GM13977 (cell line): ENCODE measurements at regions not wholly inside any gene's neighbourhood (a gene's known extent, or its start where the extent isn't known, plus 50 kb on each side); places are given as distances from the start of the nearest gene placed in this dataset.

ENCODE experiments used
- DNase-seq: peaks from one replicate; pipeline ENCODE4 v3.0.0; 2012; ENCODE audit warnings: low spot score
- CTCF ChIP-seq: IDR thresholded peaks from 2 replicates; pipeline ENCODE4 v1.5.1; 2012; ENCODE audit warnings: mild to moderate bottlenecking, control low read depth; ENCODE audit not compliant: insufficient read depth; ENCODE audit errors: extremely low read depth, missing control alignments
- in situ Hi-C: fragments of 300-500 bp; cut with MboI; formaldehyde crosslinking; loops from one replicate; pipeline ENCODE4 v1.12.0; 2022; ENCODE audit warnings: low sequenced_read_pairs, low pct_unique_long_range_greater_than_20kb, mixed read lengths, inconsistent platforms; ENCODE audit not compliant: unreplicated experiment

DNA sequence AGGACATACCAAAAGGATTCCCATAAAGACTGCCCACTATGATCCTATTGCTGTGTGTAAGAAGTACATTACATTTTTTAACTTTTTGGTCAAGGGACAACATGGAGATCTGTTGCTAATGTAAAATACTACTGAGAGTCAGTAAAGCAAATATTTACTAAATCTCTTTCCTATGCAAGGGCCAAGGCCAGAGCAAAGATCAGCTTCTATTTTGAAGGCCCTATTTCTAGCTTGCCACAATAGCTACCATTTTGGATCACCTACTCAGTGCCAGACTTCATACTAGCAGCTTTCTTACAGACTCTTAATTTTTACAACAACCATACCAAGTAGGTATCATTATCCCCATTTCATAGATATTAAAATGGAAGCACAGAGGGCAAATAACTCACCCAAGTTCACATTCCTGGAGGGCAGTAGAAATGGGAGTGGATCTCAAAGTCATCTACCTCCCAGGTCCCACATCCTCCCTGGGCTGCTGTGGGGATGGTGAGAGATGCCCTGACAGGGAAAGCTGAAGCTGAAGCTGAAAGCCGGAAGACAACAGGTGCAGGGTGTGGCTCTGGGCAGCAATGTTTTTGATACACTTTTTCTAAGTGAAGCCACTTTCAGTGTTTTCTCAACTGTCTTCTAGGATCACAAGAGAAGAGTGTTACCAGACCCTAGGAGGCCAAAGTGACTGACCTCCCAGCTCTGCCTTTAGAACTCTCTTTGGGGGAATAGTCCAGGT, 321.2 kb downstream of the UBE3D start:
- DNase-seq = no peak
- TF ChIP-seq CTCF = no peak
- in situ Hi-C loops = no loop called here

DNA sequence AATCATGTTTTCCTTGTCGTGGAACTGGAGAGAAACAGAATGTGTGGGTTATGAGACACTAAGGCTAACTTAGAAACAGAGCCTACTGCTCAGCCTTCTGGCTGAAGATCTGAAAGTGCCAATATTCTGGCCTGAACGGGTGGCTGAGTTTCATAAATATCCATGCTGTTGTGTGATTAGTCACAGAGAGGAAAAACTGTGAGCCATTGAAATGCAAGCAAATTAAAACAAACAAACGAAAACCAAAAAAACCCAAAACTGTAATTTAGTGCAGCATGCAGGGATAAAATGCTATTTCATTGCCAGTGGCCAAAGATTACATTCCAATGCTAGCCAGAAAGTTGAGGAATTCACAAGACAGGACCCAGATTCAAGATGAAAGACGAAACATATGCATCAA, 315.1 kb downstream of the UBE3D start:
- no peak for TF ChIP-seq CTCF
- no peak for DNase-seq
- in situ Hi-C loops = no loop called here

GRCh38 chr6:82751718-82752117, 313.9 kb downstream of the UBE3D start:
- DNase-seq = no peak
- in situ Hi-C loops = no loop called here
- TF ChIP-seq CTCF = no peak

- no peak for TF ChIP-seq CTCF
- in situ Hi-C loops = no loop called here
Measured at GRCh38 chr6:82761674-82762345, 303.8 kb downstream of the UBE3D start.

DNA sequence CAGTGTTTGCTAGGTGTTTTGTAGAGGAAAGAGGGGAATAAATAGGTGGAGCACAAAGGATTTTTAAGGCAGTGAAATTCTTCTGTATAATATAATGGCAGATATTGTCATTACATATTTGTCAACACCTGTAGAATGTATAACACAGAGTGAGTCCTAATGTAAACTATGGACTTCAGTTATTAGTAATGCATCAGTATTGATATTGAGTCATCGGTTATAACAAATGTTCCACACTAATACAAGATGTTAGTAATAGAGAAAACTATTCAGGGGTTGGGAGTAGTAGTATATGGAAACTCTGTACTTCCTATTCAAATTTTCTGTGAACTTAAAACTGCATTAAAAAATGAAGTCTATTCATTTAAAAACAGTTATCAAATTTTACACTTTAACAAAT, 299.2 kb downstream of the UBE3D start:
- no peak for TF ChIP-seq CTCF
- DNase-seq = no peak
- in situ Hi-C loops = no loop called here

More at GRCh38 chr6:82761674-82762345, 303.8 kb downstream of the UBE3D start:
- no peak for DNase-seq

- DNase-seq = no peak
- in situ Hi-C loops = no loop called here
- TF ChIP-seq CTCF = no peak
Measured at GRCh38 chr6:82767037-82767436, 298.6 kb downstream of the UBE3D start.
